ENCODE measurements at regions not wholly inside any gene's neighbourhood (a gene's known extent, or its start where the extent isn't known, plus 50 kb on each side); places are given as distances from the start of the nearest gene placed in this dataset.

DNA sequence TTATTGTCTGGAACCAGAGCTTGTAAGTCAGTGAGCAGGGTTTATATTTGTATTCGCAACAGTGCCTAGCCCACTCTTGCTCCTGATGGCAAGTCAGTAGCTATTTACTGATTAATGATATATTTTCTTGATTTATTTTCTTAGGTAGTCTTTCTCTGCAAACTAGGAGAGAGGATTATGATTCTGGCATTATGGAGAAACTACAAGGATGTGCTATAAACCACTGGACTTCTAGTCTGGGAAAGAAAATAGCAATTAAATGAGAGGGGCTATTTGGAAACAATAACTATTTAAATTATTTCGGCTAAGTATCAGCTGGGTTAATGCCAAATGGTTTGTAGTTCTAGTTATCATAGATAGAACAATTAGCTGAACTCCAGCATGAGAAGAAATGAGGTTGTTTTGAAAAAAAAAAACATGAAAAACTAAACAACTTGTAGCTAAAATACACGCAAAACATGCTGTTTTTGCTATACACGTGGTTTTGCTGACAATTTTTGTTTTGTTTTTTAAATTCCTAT lies 304.9 kb upstream of the TCF21 start:
- no peak overlapping the region for H3K27ac ChIP-seq
- no peak for TF ChIP-seq ZFX (IDR thresholded peaks at IDR 0.05)
- TF ChIP-seq, protein P1, sequence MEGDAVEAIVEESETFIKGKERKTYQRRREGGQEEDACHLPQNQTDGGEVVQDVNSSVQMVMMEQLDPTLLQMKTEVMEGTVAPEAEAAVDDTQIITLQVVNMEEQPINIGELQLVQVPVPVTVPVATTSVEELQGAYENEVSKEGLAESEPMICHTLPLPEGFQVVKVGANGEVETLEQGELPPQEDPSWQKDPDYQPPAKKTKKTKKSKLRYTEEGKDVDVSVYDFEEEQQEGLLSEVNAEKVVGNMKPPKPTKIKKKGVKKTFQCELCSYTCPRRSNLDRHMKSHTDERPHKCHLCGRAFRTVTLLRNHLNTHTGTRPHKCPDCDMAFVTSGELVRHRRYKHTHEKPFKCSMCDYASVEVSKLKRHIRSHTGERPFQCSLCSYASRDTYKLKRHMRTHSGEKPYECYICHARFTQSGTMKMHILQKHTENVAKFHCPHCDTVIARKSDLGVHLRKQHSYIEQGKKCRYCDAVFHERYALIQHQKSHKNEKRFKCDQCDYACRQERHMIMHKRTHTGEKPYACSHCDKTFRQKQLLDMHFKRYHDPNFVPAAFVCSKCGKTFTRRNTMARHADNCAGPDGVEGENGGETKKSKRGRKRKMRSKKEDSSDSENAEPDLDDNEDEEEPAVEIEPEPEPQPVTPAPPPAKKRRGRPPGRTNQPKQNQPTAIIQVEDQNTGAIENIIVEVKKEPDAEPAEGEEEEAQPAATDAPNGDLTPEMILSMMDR (conservative IDR thresholded peaks at IDR 0.05), result no peak

DNA sequence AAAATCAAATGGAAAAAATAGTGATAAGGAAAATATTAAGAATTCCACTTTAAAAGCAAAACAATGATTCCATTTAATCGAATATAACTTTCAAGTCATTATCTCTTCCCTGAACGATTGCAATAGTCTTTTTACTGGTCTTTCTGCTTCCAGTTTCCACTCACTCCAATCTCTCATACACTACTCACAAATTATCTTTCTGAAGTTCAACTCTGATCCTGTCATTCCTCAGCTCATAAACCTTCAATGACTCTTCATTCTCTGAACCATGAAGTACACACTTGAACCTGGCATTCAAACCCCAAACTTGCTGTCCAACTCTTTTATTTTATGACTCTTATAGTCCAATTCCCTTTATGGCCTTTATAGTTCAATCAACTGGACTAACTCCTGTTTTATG lies 304.1 kb upstream of the TCF21 start:
- H3K27ac ChIP-seq, result no peak overlapping the region
- TF ChIP-seq, protein P1 (conservative IDR thresholded peaks at IDR 0.05), result no peak
- TF ChIP-seq ZFX (IDR thresholded peaks at IDR 0.05), result no peak

DNA sequence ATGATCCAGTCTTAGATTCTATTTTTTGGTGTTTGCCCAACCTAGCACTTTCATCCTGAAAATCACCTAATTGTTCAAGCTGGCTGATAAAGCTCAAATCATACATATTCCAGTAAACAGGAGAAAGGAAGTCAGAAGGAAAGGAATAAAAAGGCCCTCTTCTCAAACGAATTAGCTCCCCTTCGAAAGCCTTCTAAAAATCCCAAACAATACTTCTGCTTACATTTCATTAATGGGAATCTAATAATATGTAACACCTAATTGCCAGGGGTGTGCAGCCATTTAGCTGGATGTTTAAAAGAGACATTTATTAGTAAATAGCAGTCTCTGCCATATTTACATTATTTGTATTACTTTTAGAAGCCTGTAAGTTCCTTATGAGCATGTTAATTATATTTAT lies 302.9 kb upstream of the TCF21 start:
- no peak overlapping the region for H3K27ac ChIP-seq
- TF ChIP-seq ZFX (IDR thresholded peaks at IDR 0.05), result no peak
- TF ChIP-seq, protein P1 (conservative IDR thresholded peaks at IDR 0.05), result no peak

DNA sequence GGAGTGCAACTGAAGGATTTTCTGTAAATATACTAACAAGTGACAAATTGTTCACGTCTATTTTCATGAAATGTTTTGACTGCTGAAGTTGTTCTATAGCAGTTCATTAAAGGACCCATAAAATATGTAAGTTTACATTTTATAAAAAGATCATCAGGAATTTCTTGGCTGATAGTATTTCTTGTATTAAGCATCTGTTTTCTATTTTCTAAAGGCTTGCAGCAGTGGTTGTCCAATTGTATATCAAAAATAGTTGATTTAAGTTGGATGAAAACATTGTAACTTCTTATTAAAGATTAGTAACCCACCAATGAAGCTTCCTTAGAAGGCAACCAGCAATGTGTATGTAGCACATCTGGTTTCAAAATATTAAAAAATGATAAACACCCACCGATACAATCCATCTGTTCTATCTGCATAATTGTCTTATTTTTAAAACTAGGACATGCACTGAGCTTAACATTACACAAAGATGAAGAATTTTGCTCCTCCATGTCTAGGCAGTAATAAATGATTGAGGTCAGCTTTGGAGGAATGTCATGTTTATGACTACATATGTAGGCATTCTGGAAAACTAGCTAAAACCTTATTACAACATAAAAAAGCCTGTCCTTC lies 301.3 kb upstream of the TCF21 start:
- no peak overlapping the region for H3K27ac ChIP-seq
- no peak for TF ChIP-seq ZFX (IDR thresholded peaks at IDR 0.05)
- TF ChIP-seq, protein P1 (conservative IDR thresholded peaks at IDR 0.05), result no peak

DNA sequence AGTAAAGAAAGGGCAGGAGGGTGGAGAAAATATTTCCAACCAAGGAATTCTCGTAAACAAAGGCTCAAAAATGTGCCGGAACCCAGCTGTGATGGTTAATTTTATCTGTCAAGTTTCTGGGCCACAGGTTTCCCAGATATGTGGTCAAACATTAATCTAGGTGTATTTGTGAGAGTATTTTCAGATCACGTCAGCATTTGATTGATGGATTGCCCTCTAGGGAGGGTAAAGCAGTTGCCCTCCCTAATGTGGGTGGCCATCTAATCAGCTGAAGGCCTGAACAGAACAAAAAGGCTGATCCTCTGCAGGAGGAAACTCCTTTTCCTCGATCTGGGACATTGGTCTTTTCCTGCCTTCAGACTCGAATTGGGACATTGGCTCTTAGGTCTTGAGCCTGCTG lies 298.7 kb upstream of the TCF21 start:
- no peak for TF ChIP-seq ZFX (IDR thresholded peaks at IDR 0.05)
- no peak overlapping the region for H3K27ac ChIP-seq

DNA sequence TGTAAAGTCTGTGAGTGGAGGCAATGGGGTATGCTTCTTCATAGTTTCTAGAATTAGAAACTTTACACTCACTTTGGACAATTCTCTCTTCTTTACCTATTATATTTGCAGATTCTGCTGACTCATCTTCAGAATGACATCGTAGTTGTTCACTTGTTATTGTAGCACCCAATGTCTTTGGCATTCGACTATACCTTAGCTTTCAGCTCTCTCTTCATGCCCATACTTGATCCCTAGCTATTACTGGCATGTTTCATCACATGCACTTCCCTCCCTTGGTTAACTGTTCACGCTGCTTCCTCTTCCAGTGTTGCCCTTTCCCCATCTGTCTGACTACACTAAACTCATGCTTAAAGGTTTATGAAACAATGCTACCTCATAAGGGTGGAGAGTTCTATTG lies 298.1 kb upstream of the TCF21 start:
- TF ChIP-seq, protein P1 (conservative IDR thresholded peaks at IDR 0.05), result no peak
- TF ChIP-seq ZFX (IDR thresholded peaks at IDR 0.05), result no peak
- no peak overlapping the region for H3K27ac ChIP-seq

DNA sequence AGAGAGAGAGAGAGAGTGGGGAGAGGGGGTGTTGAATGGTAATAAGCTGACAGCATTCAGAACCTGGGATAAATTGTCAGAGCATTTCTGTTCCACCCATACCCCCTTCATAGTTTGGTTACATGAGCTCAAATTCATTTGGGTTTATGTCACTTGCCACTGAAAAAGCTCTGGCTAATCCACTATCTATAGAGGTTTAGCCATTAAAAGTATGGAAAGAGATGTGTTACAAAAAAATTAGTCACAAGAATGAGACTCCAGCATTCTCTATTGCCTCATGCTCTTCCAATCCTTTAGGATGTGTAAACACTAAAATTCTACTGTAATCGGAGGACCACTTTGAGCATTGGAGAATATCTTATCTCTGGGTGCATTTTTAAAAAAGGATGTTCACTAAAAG lies 297.6 kb upstream of the TCF21 start:
- H3K27ac ChIP-seq, result no peak overlapping the region
- no peak for TF ChIP-seq ZFX (IDR thresholded peaks at IDR 0.05)
- TF ChIP-seq, protein P1 (conservative IDR thresholded peaks at IDR 0.05), result no peak

DNA sequence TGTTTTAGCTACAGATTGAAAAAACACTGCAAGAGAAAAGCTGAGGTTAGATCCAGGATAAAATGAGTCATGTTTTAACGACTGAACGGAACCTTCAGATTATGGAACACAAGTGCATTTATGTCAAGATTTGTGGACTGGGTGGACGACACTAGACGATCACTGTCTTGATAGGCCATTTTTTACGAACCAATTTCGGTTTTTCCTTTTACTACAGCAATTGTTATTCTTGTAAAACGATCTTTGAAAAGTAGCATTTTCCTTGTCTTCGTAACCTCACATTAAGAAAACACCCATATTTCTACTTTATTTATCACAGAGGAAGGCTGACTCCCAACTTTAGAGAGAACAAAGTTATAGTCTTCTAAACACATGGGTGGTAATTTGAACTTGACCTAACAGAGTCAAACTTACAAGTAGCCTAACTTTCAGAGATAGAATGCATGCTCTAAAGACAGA lies 294.2 kb upstream of the TCF21 start:
- H3K27ac ChIP-seq, result no peak overlapping the region
- TF ChIP-seq, protein P1 (conservative IDR thresholded peaks at IDR 0.05), result no peak
- no peak for TF ChIP-seq ZFX (IDR thresholded peaks at IDR 0.05)
